HG03196 (cell line): ENCODE measurements at regions not wholly inside any gene's neighbourhood (a gene's known extent, or its start where the extent isn't known, plus 50 kb on each side); places are given as distances from the start of the nearest gene placed in this dataset.
"Not testable (repeated sequence)": the region's sequence is repeated elsewhere in the genome, so short reads cannot be mapped to it uniquely, and the experiment has no call there.

Source experiments
- ATAC-seq: cut with Tn5 transposase; IDR thresholded peaks from one replicate; pipeline ENCODE4 v1.9.1; 2021; ENCODE audit not compliant: unreplicated experiment

DNA sequence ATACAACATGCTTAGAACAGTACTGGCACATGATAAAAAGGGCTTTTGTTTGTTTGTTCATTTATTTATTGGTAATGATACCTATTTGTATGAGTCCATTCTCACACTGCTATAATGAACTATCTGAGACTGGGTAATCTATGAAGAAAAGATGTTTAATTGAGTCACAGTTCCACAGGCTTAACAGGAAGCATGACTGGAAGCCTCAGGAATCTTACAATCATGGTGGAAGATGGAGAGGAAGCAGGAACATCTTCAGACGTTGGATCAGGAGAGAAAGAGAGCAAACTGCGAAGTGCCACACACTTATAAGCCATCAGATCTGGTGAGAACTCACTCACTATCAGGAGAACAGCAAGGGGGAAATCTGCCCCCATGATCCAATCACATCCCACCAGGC is 847.7 kb downstream of the CDH18 start:
- ATAC-seq: no peak

DNA sequence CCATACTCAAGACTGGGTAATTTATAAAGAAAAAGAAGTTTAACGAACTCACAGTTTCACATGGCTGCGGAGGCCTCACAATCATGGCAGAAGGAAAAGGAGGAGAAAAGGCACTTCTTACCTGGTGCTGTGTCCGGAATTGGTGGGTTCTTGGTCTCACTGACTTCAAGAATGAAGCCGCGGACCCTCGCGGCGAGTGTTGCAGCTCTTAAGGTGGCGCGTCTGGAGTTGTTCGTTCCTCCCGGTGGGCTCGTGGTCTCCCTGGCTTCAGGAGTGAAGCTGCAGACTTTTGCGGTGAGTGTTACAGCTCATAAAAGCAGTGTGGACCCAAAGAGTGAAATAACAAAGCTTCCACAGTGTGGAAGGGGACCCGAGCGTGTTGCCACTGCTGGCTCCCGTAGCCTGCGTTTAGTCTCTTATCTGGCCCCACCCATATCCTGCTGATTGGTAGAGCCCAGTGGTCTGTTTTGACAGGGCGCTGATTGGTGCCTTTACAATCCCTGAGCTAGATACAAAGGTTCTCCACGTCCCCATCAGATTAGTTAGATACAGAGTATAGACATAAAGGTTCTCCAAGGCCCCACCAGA is 846.0 kb downstream of the CDH18 start:
- not testable (repeated sequence) for ATAC-seq

DNA sequence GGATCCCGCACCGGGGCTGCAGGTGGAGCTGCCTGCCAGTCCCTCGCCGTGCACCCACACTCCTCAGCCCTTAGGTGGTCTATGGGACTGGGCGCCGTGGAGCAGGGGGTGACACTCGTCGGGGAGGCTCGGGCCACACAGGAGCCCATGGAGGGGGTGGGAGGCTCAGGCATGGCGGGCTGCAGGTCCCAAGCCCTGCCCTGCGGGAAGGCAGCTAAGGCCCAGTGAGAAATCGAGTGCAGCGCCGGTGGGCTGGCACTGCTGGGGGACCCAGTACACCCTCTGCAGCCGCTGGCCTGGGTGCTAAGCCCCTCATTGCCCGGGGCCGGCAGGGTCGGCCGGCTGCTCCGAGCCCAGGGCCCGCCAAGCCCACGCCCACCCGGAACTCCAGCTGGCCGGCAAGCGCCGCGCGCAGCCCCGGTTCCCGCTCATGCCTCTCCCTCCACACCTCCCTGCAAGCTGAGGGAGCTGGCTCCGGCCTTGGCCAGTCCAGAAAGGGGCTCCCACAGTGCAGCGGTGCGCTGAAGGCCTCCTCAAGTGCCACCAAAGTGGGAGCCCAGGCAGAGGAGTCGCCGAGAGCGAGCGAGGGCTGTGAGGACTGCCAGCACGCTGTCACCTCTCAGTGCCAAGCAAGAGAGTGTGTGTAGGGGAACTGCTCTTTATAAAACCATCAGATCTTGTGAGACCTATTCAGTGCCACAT is 845.1 kb downstream of the CDH18 start:
- ATAC-seq: not testable (repeated sequence)

DNA sequence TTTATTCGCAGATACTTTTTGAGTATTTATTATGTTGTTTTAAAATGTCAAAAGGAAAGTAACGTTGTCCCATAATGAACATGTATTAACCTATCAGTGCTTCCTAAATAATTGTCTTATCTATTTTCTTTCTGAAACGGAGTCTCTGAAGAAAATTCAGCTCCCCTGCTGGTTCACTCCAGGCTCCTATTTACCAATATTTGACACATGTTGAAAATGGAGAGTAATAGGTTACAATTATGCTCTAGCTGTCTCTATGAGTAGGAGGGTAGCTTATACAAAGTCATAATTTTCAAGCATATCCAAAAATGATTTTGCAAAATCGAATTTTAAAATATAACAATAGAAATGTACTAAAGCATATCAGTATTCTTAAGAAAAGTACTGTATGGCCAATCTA is 844.1 kb downstream of the CDH18 start:
- no peak for ATAC-seq

DNA sequence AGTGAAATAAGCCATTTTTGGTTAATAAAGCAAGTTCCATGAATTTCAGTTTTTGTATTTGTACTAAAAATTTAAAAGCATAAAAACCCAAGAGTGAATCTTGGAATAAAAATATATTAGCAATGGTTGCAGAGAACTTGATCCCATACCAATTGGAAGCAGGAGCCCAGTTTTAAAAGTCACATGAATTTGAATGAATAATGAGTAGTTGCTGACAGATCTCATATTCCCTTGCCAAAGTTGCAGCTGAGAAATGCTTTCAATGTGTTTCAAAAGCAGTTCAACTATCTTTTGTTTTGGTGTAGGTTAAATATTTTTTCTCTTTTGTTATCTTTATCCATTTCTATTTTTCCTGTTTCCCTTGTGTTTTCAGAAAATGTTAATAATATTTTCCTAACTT is 818.6 kb downstream of the CDH18 start:
- no peak for ATAC-seq

DNA sequence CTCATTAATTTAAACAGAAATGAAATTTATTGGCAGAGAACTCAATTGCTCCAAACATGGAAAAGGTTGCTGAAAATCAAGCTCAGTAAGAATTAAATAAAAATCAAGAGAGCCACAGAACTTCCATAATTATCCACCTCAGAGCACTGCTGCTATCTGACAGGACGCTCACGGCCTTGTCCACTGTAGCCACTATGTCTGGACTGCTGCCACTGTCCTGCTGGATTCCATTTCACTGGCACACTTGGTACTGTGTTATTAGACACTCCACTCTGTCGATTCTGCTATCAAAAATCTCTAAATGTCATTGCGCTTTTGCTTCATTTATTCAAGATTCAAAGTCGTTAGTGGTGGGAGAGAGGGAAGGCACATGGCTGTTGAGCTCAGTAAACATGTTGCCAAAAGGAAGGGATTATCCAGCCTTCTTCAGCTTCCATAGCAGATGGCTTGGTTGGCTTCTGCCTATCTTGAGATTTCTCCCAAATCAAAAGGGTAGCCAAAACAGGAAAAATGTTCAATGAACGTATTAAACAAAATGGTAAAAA is 815.0 kb downstream of the CDH18 start:
- no peak for ATAC-seq

DNA sequence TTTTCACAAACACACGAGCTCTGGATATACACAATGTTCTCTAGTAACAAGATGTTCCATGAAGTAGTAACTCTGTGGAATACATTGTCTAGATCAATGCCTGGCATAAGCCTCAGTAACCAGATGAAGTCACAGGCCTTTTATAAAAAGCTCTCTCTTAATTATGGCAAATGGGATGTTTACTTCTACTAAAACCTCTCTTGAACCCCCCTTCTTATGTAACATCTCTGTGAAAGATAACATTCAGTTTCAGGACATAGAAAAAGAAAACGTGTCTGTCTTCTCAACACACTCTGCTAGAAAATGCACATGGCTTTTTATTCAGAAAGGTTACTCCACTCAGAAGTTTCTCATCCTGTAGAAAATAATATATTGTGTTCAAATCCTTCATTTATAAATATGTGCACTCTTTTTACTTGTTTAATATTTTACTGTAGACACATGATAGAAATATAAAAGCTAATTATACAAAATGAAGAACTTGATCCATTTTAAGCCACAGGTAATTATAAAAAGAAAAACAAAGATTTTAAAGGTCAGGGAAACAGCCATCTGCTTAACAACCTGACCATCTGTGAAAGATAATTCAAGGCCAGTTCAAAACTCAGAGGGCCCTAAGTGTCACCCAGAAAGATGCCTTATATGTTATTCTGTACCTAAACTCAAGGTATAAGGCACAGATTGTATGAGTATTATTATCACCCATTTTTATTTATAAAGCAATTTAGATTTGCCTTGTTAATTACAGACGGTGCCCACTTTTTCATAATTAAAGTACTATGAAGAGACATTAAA is 812.0 kb downstream of the CDH18 start:
- no peak for ATAC-seq

DNA sequence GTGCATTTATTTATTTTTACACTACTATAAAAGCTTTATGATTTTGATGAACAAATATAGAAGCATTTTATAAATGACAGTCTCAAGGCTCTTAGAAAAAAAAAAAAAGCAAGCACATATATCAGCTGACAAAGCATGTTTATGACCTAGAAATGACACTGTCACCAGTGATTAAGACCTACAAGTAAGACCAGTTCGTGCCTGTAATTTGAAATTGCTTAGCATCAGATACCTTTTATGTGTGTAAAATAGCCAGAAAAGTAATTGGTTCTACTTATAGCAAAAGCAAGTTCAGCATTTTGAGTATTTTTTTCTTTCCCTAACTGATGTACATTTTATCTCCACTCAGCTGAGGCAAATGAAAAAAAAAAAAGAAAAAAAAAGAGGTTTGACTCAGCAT is 808.4 kb downstream of the CDH18 start:
- ATAC-seq: no peak

DNA sequence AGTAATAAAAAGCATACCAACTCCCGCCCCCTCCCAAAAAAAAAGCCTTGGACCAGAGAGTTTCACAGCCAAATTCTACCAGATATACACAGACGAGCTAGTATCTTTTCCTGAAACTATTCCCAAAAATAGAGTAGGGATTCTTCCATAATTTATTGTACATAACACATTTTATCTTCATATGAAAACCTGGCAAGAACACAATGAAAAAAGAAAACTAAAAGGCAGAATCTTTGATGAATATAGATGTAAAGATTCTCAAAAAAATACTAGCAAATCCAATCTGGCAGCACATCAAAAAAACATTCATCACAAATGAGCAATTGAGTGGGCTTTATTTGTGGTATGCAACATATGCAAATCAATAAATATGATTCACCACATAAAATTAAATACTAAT is 798.8 kb downstream of the CDH18 start:
- ATAC-seq: no peak

DNA sequence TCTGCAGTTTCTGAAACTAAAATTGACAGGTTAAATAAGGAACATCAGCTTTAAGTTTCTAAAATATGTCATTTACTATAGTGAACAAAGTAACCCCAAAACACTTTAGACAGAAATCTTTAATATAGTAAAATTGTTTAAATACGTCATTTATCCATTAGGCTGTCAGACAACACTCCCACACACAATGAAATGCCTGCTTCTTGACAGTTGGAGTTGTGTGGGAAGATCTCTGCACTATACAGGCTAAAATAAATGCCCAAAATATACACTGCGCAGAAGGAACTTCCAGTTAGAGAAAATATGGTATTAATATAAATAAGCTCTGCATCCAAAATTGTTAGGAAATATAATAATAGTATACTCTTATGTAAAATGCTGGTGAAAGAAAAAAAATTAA is 794.4 kb downstream of the CDH18 start:
- no peak for ATAC-seq

DNA sequence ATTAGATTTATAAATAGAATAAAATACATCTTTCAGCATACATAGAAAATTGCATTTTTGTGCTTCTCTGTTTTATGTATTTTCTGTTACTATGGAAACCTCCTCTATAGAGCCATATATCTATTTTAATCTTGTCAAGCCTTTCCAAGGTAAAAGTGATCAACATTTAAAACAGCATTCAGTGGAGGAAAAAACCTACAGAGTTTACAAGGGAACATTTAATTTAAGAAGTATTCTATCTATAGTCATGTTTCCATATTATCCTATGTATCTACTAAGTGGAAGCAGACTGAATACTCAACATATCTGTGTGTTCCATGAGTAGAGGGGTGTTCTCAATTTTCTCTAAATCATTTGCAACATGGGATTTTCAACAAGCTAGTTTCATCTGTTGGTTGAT is 791.4 kb downstream of the CDH18 start:
- no peak for ATAC-seq

DNA sequence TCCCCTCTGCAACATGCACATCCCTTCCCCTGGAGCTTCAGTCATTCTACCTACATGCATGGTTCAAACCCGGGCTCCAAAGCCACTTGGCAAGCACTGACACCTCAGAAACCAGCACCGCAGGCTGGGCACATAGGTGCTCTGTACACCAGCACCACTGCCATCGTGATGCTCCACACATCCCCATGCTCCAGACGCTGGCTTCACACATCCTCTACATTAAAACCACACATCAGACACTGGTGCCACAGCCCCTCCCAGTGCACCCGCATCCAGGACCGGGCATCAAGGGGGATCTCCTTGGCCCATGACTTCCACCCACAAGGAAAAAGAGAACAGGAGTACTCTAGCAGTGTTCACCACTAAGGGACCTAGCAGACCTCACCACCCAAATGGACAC is 787.7 kb downstream of the CDH18 start:
- no peak for ATAC-seq

DNA sequence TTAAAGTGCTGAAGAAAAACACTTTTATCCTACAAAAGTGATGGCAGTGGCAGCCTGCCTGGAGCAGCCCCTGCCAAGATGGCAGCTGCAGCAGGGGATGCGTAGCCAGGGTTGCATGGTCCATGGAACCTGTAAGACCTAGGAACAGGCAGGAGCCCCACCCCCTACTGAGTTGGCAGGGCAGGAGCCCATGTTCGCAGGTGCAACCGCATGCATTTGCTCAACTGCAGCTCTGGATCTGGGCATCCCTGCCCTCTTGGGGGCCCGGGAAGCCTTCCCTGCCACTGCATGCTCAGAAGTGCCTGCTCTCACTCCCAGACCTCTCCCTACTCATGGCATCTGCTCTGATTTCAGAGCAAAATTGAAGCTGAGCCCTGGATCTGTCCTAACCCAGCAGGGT is 779.6 kb downstream of the CDH18 start:
- no peak for ATAC-seq

DNA sequence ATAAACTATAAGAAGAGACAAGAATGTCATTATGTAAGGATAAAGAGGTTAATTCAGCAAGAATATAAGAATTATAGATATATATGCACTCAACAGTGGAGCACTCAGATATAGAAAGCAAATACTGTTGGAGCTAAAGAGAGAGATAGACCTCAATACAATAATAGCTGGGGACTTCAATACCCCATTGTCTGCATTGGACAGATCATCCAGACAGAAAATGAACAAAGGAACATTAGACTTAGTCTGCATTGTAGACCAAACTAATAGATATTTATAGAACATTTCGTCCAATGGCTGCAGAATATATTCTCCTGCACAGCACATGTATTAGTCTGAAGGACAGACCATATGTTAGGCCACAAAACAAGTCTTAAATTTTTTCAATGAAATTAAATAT is 777.1 kb downstream of the CDH18 start:
- no peak for ATAC-seq

DNA sequence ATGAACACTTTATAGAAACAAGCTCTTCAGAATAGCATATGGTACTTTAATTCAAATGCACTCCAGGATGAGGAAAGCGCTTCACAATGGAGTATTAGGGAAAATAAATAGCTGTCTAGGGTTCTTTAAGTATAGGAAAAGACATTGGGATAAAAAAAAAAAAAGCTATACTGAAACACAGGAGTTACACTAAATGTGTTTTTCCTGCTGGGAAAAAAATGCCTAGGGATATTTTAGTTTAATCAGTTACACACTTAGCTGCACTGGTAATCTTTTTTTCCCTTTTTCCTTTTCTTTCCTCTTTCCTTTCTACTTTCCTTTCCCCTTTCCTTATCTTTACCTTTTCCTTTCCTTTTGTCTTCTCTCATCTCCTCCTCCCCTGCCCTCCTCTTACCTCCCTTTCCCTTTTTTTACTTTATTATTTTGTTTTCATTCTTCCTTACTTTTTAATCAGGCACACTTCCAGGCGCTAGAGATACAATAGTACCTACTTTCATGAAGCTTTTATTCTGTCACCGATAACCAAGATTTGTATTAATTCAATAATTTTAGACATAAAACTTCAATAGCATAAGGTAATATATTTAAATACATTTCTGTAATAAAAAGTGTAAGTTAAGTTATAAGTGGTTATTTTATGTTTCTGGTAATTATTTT is 758.7 kb downstream of the CDH18 start:
- no peak for ATAC-seq

DNA sequence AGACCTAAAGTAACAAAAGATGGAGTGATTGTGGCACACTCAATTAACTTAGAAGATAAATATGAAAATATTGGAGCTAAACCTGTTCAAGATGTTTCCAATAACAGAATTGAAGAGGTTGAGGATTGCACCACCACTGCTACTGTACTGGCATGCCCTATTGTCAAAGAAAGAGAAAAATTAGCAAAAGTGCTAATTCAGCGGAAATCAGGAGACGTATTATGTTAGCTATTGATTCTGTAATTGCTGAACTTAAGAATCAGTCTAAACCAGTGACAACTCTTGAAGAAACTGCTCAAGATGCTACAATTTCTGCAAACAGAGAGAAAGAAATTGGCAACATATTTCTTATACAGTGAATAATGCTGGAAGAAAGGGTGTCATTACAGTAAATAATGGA is 754.4 kb downstream of the CDH18 start:
- ATAC-seq: no peak

DNA sequence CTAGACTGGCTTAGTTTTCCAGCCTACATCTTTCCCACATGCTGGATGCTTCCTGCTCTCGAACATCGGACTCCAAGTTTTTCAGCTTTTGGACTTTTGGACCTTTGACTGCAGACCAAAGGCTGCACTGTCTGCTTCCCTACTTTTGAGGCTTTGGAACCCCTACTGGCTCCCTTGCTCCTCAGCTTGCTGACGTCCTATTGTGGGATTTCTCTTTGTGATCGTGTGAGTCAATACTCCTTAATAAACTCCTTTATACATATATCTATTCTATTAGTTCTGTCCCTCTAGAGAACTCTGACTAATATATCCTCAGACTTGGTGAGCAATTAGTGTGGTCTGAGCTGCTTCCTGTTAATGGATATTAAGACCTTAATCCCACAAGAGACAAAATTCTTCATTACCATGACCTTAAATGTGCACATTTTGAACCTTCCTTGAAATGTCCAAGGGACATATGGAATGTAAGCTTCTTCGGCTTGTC is 752.9 kb downstream of the CDH18 start:
- no peak for ATAC-seq

DNA sequence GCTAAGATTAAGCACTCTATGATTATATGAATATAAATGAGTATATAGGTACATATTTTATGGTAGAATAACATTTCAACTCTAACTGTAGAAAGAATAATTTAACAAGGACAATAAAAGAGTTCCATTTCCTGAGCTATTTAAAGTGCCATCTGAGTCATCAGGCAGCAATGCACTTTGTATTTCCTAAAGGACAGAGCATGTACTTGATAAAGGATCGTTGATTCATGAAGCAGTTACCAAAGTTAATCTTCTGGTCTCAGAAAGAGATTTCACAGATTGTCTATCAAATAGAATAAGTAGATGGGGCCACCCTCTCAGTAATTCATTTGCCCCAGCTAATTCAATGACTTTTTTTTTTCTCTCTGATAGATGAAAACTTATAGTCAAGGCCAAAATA is 747.8 kb downstream of the CDH18 start:
- ATAC-seq: no peak

DNA sequence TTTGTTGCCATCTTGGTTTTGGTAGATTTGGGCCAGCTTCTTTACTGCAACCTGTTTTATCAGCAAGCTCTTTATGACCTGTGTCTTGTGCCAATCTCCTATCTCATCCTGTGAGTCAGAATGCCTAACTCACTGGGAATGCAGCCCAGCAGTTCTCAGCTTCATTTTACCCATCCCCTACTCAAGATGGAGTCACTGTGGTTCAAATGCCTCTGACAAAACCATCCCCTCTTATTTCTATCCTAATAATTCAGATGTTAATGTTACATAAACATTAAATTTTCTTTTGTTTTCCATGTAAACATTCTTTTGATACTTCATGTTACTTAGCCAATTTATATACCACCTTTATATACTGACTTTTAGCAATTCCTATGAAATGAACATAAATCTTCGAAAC is 746.3 kb downstream of the CDH18 start:
- ATAC-seq: no peak

DNA sequence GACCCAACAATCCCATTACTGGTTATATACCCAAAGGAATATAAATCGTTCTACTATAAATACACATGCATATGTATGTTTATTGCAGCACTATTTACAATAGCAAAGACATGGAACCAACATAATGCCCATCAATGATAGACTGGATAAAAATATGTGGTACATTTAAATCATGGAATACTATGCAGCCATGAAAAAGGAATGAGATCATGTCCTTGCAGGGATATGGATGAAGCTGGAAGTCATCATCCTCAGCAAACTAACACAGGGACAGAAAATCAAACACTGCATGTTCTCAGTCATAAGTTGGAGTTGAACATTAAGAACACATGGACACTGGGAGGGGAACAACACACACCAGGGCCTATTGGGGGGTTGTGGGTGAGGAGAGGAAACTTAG is 741.8 kb downstream of the CDH18 start:
- ATAC-seq: not testable (repeated sequence)

DNA sequence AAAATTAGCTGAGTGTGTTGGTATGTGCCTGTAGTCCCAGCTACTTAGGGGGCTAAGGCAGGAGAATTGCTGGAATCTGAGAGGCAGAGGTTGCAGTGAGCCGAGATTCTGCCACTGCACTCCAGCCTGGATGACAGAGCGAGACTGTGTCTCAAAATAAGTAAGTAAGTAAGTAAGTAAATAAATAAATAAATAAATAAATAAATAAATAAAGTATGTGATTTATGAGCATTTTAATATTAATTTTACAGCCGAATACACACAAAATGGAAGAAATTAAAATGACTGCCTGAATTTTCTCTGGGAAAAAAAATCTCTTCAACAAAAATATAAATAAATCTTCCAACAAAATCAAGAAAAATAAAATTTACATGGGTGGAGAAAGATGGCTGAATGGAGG is 740.7 kb downstream of the CDH18 start:
- ATAC-seq: no peak
